ENCODE measurements at regions not wholly inside any gene's neighbourhood (a gene's known extent, or its start where the extent isn't known, plus 50 kb on each side); places are given as distances from the start of the nearest gene placed in this dataset.

- no peaks in the 10 kb centered on the region for H3K9me3 ChIP-seq
- H3K4me1 ChIP-seq: no peaks in the 10 kb centered on the region
- no peak overlapping the region for H3K4me3 ChIP-seq
- ATAC-seq (no peak), DNase-seq (no peak)
- H3K36me3 ChIP-seq (ENCODE audit: insufficient read depth in 1 of 2, low read depth in 1 of 2): no peaks in the 10 kb centered on the region
- TF ChIP-seq, protein P1, sequence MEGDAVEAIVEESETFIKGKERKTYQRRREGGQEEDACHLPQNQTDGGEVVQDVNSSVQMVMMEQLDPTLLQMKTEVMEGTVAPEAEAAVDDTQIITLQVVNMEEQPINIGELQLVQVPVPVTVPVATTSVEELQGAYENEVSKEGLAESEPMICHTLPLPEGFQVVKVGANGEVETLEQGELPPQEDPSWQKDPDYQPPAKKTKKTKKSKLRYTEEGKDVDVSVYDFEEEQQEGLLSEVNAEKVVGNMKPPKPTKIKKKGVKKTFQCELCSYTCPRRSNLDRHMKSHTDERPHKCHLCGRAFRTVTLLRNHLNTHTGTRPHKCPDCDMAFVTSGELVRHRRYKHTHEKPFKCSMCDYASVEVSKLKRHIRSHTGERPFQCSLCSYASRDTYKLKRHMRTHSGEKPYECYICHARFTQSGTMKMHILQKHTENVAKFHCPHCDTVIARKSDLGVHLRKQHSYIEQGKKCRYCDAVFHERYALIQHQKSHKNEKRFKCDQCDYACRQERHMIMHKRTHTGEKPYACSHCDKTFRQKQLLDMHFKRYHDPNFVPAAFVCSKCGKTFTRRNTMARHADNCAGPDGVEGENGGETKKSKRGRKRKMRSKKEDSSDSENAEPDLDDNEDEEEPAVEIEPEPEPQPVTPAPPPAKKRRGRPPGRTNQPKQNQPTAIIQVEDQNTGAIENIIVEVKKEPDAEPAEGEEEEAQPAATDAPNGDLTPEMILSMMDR (IDR thresholded peaks at IDR 0.05): no peak
- intact Hi-C loops (cut with DNase I): no loop called here
- peaks cover 0 to 3% (median 0%) of the 10 kb centered on the region in 3 donors for H3K27me3 ChIP-seq (ENCODE audit: insufficient read depth in 3 of 3, low read length in 2 of 3)
- no peak overlapping the region for H3K27ac ChIP-seq
- WGBS, 3 donors: 32 to 47% (median 34%) methylated on average over 3 of the region's 3 CpGs
Observed at GRCh38 chr9:1285526-1285925, 235.4 kb downstream of the DMRT2 start.

GRCh38 chr9:1292384-1292783, 242.2 kb downstream of the DMRT2 start:
- H3K36me3 ChIP-seq (ENCODE audit: insufficient read depth in 1 of 2, low read depth in 1 of 2): no peaks in the 10 kb centered on the region
- no peak for ATAC-seq
- 53 to 63% (median 59%) methylated on average over 2 of the region's 2 CpGs for WGBS, 3 donors

GRCh38 chr9:1294641-1295258, 244.6 kb downstream of the DMRT2 start:
- no peak overlapping the region for H3K4me3 ChIP-seq
- H3K4me1 ChIP-seq: no peaks in the 10 kb centered on the region
- intact Hi-C loops (cut with DNase I): no loop called here
- H3K9me3 ChIP-seq: no peaks in the 10 kb centered on the region
- no peak for ATAC-seq
- no peak for DNase-seq
- 63 to 74% (median 64%) methylated on average over 3 of the region's 3 CpGs for WGBS, 3 donors
- H3K27me3 ChIP-seq (ENCODE audit: insufficient read depth in 3 of 3, low read length in 2 of 3): peaks cover 0 to 2% (median 0%) of the 10 kb centered on the region in 3 donors
- H3K27ac ChIP-seq: no peak overlapping the region
- no peaks in the 10 kb centered on the region for H3K36me3 ChIP-seq (ENCODE audit: insufficient read depth in 1 of 2, low read depth in 1 of 2)
- TF ChIP-seq, protein P1 (IDR thresholded peaks at IDR 0.05): no peak

More at GRCh38 chr9:1292384-1292783, 242.2 kb downstream of the DMRT2 start:
- DNase-seq: no peak
- Histone ChIP-seq H3K27ac (no peak overlapping the region), H3K4me1 (no peaks in the 10 kb centered on the region), H3K27me3 (ENCODE audit: insufficient read depth in 3 of 3, low read length in 2 of 3) (peaks cover 0 to 2% (median 0%) of the 10 kb centered on the region in 3 donors), H3K9me3 (no peaks in the 10 kb centered on the region), H3K4me3 (no peak overlapping the region)
- intact Hi-C loops (cut with DNase I): no loop called here
- TF ChIP-seq, protein P1 (IDR thresholded peaks at IDR 0.05): no peak

DNA sequence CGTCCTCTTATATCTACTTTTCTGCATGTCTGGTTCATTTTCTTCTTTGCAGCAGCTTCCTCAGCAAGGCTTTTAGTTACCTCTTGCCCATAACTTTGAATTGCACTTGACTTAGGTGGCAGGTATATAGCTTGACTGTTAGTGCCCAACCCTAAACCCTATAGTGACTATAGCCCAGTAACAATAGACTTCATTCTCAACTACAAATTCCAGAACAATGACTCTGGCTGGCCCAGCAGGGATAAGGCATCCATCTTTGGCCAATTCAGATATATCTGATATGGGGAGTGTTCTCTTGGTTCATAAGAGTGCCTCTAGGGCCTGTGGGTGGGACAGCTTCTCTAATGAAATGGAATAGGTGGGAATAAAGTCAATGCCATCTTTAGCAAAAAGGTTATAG, 246.2 kb downstream of the DMRT2 start:
- ATAC-seq (no peak), DNase-seq (no peak)
- 85 to 100% (median 100%) methylated on average over 1 of the region's 1 CpG for WGBS, 3 donors
- Histone ChIP-seq H3K36me3 (ENCODE audit: insufficient read depth in 1 of 2, low read depth in 1 of 2) (no peaks in the 10 kb centered on the region), H3K4me1 (no peaks in the 10 kb centered on the region), H3K27me3 (ENCODE audit: insufficient read depth in 3 of 3, low read length in 2 of 3) (peaks cover 0 to 2% (median 0%) of the 10 kb centered on the region in 3 donors), H3K9me3 (no peaks in the 10 kb centered on the region), H3K27ac (no peak overlapping the region), H3K4me3 (no peak overlapping the region)
- TF ChIP-seq, protein P1 (IDR thresholded peaks at IDR 0.05): no peak
- intact Hi-C loops (cut with DNase I): no loop called here

- TF ChIP-seq, protein P1 (IDR thresholded peaks at IDR 0.05): no peak
- Histone ChIP-seq H3K4me3 (no peak overlapping the region), H3K27me3 (ENCODE audit: insufficient read depth in 3 of 3, low read length in 2 of 3) (no peaks in the 10 kb centered on the region), H3K36me3 (ENCODE audit: insufficient read depth in 1 of 2, low read depth in 1 of 2) (no peaks in the 10 kb centered on the region), H3K27ac (no peak overlapping the region), H3K4me1 (no peaks in the 10 kb centered on the region), H3K9me3 (no peaks in the 10 kb centered on the region)
- ATAC-seq (no peak), DNase-seq (no peak)
- WGBS, 3 donors: 17 to 46% (median 26%) methylated on average over 2 of the region's 2 CpGs
- intact Hi-C loops (cut with DNase I): no loop called here
Observed at GRCh38 chr9:1298046-1298445, 247.9 kb downstream of the DMRT2 start.
